Fibroblast of mammary gland (primary cell): ENCODE measurements at regions not wholly inside any gene's neighbourhood (a gene's known extent, or its start where the extent isn't known, plus 50 kb on each side); places are given as distances from the start of the nearest gene placed in this dataset.
"Not testable (repeated sequence)": the region's sequence is repeated elsewhere in the genome, so short reads cannot be mapped to it uniquely, and the experiment has no call there.

Experiments used
- DNase-seq: peaks from one replicate; pipeline ENCODE4 v3.0.0-alpha.2; 2010; ENCODE audit warnings: low read depth
- H3K4me3 ChIP-seq: 2 replicates; pipeline ENCODE4 v1.5.1; 2011; ENCODE audit warnings: low read depth, mild to moderate bottlenecking, low read length, moderate library complexity; ENCODE audit not compliant: control insufficient read depth
- CTCF ChIP-seq: conservative IDR thresholded peaks from 2 replicates; pipeline ENCODE4 v1.5.1; 2011; ENCODE audit warnings: low read depth, low read length, inconsistent platforms; ENCODE audit not compliant: control insufficient read depth, insufficient read depth

DNA sequence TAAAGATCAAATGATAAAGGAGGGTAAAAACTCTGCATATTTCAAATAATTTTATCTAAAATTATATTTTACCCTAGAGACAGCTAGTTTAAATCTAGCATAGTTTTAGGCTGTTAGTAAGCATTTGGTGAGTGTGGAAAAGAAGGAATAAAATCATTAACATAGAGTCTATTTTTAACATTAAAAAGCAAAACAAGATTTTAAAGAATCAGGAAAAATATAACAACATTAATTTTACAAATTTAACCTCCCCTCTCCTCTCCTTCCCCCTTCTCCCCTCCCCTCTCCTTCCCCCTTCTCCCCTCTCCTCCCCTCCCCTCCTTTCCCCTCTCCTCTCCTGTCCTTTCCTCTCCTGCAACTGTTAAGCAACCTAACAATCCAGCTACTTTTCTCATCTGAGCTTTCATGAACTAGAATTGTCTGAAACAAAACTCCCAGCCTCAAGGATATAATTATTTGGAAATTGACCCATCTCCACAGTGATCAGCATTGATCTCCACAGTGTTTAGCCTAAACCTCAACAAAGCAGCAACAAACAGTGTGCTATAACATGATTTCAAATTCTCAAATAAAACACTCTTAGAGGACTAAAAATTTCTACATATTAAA lies 293.2 kb downstream of the PPP1R3A start:
- no peak for TF ChIP-seq CTCF
- no peak for DNase-seq
- no peak overlapping the region for H3K4me3 ChIP-seq

- no peak overlapping the region for H3K4me3 ChIP-seq
- DNase-seq: no peak
- no peak for TF ChIP-seq CTCF
Observed at GRCh38 chr7:113622796-113623195, 296.0 kb downstream of the PPP1R3A start.

DNA sequence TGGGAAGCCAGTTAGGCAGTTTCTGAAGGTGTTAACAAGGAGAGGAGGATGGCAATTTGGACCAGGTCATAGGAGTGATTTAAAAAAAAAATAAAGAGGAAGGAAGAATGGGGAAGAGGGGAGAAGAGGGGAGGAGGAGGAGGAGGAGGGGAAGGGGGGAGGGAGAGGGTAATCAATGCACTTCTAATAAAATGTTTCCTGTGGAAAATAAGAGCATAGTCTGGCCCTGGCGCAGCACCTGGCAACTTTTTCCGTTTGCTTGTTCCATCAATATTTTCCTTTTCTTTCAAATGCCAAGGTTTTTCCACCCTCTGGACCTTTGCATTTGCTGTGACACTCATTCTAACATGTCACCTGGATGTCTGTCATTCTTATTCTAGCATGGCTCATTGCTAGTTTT lies 308.2 kb downstream of the PPP1R3A start:
- TF ChIP-seq CTCF: no peak
- no peak for DNase-seq
- H3K4me3 ChIP-seq: no peak overlapping the region

- no peak for TF ChIP-seq CTCF
- no peak overlapping the region for H3K4me3 ChIP-seq
- peak; percentile 3 for DNase-seq
Observed at GRCh38 chr7:113608782-113609181, 310.0 kb downstream of the PPP1R3A start.

GRCh38 chr7:113606325-113606724 lies 312.5 kb downstream of the PPP1R3A start:
- no peak for TF ChIP-seq CTCF
- H3K4me3 ChIP-seq: no peak overlapping the region
- no peak for DNase-seq

GRCh38 chr7:113600428-113600827 lies 318.4 kb downstream of the PPP1R3A start:
- not testable (repeated sequence) for DNase-seq, H3K4me3 ChIP-seq

- not testable (repeated sequence) for DNase-seq, H3K4me3 ChIP-seq
Observed at GRCh38 chr7:113593455-113593854, 325.4 kb downstream of the PPP1R3A start.

- not testable (repeated sequence) for DNase-seq, H3K4me3 ChIP-seq
Observed at GRCh38 chr7:113592924-113593323, 325.9 kb downstream of the PPP1R3A start.
